OCI-LY1 (cell line): ENCODE measurements at regions not wholly inside any gene's neighbourhood (a gene's known extent, or its start where the extent isn't known, plus 50 kb on each side); places are given as distances from the start of the nearest gene placed in this dataset.

Experiments
- H2AFZ ChIP-seq: fragments of 200-600 bp; sonication (generic), shearing (Covaris generic); 2 replicates; pipeline ENCODE4 v1.6.0; 2014; ENCODE audit warnings: antibody characterized with exemption, mild to moderate bottlenecking, low read length
- H3F3A ChIP-seq: fragments of 200-600 bp; sonication (generic), shearing (Covaris generic); 2 replicates; pipeline ENCODE4 v1.6.0; 2014; ENCODE audit warnings: mild to moderate bottlenecking, antibody characterized with exemption, low read length, moderate library complexity; ENCODE audit not compliant: insufficient read depth
- H3K27ac ChIP-seq: fragments of 200-600 bp; sonication (generic); 2 replicates; pipeline ENCODE4 v1.5.1; 2014; ENCODE audit warnings: low read length, mixed run types, mild to moderate bottlenecking, low read depth; ENCODE audit not compliant: poor library complexity, severe bottlenecking
- H3K27me3 ChIP-seq: fragments of 200-600 bp; sonication (generic); 2 replicates; pipeline ENCODE4 v1.6.0; 2014; ENCODE audit warnings: antibody characterized with exemption, mild to moderate bottlenecking, low read length, moderate library complexity; ENCODE audit not compliant: insufficient read depth
- H3K36me3 ChIP-seq: fragments of 200-600 bp; sonication (generic); 2 replicates; pipeline ENCODE4 v1.6.1; 2014; ENCODE audit warnings: mild to moderate bottlenecking, antibody characterized with exemption, low read length, moderate library complexity, mixed read lengths; ENCODE audit not compliant: insufficient read depth
- H3K4me1 ChIP-seq: fragments of 200-600 bp; sonication (generic); 2 replicates; pipeline ENCODE4 v1.5.1; 2014; ENCODE audit warnings: mild to moderate bottlenecking, low read length, moderate library complexity; ENCODE audit not compliant: insufficient read depth, severe bottlenecking
- H3K4me2 ChIP-seq: fragments of 200-600 bp; sonication (generic), shearing (Covaris generic); 2 replicates; pipeline ENCODE4 v1.6.1; 2014; ENCODE audit warnings: low read length
- H3K4me3 ChIP-seq: fragments of 200-600 bp; sonication (generic); 2 replicates; pipeline ENCODE4 v1.5.1; 2014; ENCODE audit warnings: low read length, low read depth, mild to moderate bottlenecking, mixed read lengths; ENCODE audit not compliant: poor library complexity, severe bottlenecking
- H3K79me2 ChIP-seq: fragments of 200-600 bp; shearing (Covaris generic); 2 replicates; pipeline ENCODE4 v1.6.1; 2016; ENCODE audit warnings: mixed run types, low read length, mixed read lengths; ENCODE audit not compliant: insufficient read depth
- H3K9ac ChIP-seq: fragments of 200-600 bp; sonication (generic), shearing (Covaris generic); 2 replicates; pipeline ENCODE4 v1.6.1; 2014; ENCODE audit warnings: mild to moderate bottlenecking, low read length, mixed read lengths
- H3K9me2 ChIP-seq: fragments of 200-600 bp; sonication (generic), shearing (Covaris generic); 2 replicates; pipeline ENCODE4 v1.6.1; 2014; ENCODE audit warnings: low read depth, mild to moderate bottlenecking, low read length, mixed read lengths
- H3K9me3 ChIP-seq: fragments of 200-600 bp; shearing (Covaris generic); 2 replicates; pipeline ENCODE4 v1.6.1; 2014; ENCODE audit warnings: low read length, mixed read lengths
- H4K20me1 ChIP-seq: fragments of 200-600 bp; sonication (generic), shearing (Covaris generic); 2 replicates; pipeline ENCODE4 v1.6.0; 2016; ENCODE audit warnings: mild to moderate bottlenecking, low read length; ENCODE audit not compliant: insufficient read depth
- EZH2 ChIP-seq: fragments of 200-600 bp; sonication (generic), shearing (Covaris generic); IDR thresholded peaks from 2 replicates; pipeline ENCODE4 v1.8.0; 2017; ENCODE audit warnings: borderline replicate concordance, mixed run types, mild to moderate bottlenecking, antibody characterized with exemption, low read length, moderate library complexity, mixed read lengths
- TF ChIP-seq, protein P1 (sequence below): fragments of 200-600 bp; sonication (generic), shearing (Covaris generic); IDR thresholded peaks from 2 replicates; pipeline ENCODE4 v1.5.1; 2017; ENCODE audit warnings: mild to moderate bottlenecking, antibody characterized with exemption, low read length, moderate library complexity, mixed read lengths

DNA sequence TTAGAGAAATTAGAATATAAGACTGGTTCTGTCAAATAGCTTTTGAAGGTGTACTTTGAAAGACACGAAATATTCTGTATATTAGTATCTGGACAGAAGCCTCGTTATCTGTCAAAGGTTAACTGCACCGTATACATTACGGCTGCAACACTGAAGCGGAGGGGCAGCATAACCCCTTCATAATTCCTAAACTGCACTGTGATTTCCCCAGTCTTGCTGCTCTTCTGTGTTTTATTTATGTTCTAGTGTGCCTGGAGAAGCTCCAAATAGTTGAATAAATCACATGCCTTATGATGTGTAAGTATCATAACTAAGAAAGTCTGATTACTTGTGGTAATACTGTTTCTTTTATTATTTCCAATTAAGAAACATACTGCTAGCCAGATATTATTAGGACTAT is 285.7 kb upstream of the ROBO2 start:
- H3K9me2 ChIP-seq, result no peaks in the 10 kb centered on the region
- H2AFZ ChIP-seq, result no peak overlapping the region
- TF ChIP-seq, protein P1, sequence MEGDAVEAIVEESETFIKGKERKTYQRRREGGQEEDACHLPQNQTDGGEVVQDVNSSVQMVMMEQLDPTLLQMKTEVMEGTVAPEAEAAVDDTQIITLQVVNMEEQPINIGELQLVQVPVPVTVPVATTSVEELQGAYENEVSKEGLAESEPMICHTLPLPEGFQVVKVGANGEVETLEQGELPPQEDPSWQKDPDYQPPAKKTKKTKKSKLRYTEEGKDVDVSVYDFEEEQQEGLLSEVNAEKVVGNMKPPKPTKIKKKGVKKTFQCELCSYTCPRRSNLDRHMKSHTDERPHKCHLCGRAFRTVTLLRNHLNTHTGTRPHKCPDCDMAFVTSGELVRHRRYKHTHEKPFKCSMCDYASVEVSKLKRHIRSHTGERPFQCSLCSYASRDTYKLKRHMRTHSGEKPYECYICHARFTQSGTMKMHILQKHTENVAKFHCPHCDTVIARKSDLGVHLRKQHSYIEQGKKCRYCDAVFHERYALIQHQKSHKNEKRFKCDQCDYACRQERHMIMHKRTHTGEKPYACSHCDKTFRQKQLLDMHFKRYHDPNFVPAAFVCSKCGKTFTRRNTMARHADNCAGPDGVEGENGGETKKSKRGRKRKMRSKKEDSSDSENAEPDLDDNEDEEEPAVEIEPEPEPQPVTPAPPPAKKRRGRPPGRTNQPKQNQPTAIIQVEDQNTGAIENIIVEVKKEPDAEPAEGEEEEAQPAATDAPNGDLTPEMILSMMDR, result no peak
- no peaks in the 10 kb centered on the region for H4K20me1 ChIP-seq
- no peak overlapping the region for H3K9ac ChIP-seq
- no peaks in the 10 kb centered on the region for H3K36me3 ChIP-seq
- no peaks in the 10 kb centered on the region for H3F3A ChIP-seq
- no peak overlapping the region for H3K27ac ChIP-seq
- no peak overlapping the region for H3K4me3 ChIP-seq
- no peaks in the 10 kb centered on the region for H3K79me2 ChIP-seq
- H3K4me2 ChIP-seq, result no peak overlapping the region
- no peaks in the 10 kb centered on the region for H3K9me3 ChIP-seq
- no peaks in the 10 kb centered on the region for H3K4me1 ChIP-seq
- no peaks in the 10 kb centered on the region for H3K27me3 ChIP-seq

DNA sequence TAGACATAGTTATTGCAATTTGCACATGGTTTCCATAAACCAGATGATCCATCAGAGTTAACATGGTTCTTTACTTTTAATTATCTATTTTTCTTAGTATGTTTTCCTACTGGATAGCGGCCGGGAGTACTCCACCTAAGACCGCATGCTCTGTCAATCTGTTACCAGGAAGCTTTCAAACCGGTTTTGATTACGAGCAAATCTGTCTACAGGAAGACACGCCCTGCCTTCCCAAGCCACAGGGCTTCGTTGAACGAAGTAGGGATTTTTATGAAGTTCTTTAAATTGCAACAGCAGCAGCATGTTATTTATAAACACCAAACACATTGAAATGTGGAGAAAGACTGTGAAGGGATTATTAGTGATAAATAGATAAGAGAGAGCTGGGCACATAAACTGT is 283.3 kb upstream of the ROBO2 start:
- no peaks in the 10 kb centered on the region for H3K27me3 ChIP-seq
- no peaks in the 10 kb centered on the region for H3K9me2 ChIP-seq
- H3K4me2 ChIP-seq, result no peak overlapping the region
- no peaks in the 10 kb centered on the region for H4K20me1 ChIP-seq
- no peaks in the 10 kb centered on the region for H3K4me1 ChIP-seq
- TF ChIP-seq EZH2, result no peak
- TF ChIP-seq, protein P1, result no peak
- H3K36me3 ChIP-seq, result no peaks in the 10 kb centered on the region
- no peak overlapping the region for H3K27ac ChIP-seq
- no peaks in the 10 kb centered on the region for H3K79me2 ChIP-seq
- no peaks in the 10 kb centered on the region for H3F3A ChIP-seq
- H3K4me3 ChIP-seq, result no peak overlapping the region
- H3K9me3 ChIP-seq, result no peaks in the 10 kb centered on the region
- H3K9ac ChIP-seq, result no peak overlapping the region
- no peak overlapping the region for H2AFZ ChIP-seq

DNA sequence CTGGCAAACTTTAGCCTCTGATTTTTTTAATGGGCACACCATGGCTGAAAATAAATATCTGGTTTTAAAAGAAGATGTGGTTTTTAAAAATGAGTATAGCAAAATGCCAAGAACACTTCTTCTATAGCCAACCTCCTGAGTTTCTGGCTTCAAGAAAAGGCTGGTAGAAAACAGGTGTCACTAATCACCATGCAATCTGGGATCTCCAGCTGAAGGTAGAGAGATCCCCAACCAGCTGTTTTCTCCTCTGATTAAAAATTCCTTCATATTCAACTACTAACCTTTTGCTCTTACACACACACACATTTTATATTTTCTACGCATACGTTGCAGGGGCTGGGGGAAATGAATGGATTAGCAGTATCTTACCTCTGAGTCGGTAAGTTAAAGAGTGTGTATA is 279.6 kb upstream of the ROBO2 start:
- no peak overlapping the region for H2AFZ ChIP-seq
- no peak overlapping the region for H3K4me3 ChIP-seq
- no peaks in the 10 kb centered on the region for H3K4me1 ChIP-seq
- no peaks in the 10 kb centered on the region for H3K36me3 ChIP-seq
- no peaks in the 10 kb centered on the region for H3K9me3 ChIP-seq
- H3F3A ChIP-seq, result no peaks in the 10 kb centered on the region
- no peaks in the 10 kb centered on the region for H4K20me1 ChIP-seq
- no peak overlapping the region for H3K9ac ChIP-seq
- H3K27me3 ChIP-seq, result no peaks in the 10 kb centered on the region
- no peak overlapping the region for H3K4me2 ChIP-seq
- TF ChIP-seq, protein P1, result no peak
- no peak for TF ChIP-seq EZH2
- H3K27ac ChIP-seq, result no peak overlapping the region
- no peaks in the 10 kb centered on the region for H3K9me2 ChIP-seq
- no peaks in the 10 kb centered on the region for H3K79me2 ChIP-seq
